ENCODE measurements at regions not wholly inside any gene's neighbourhood (a gene's known extent, or its start where the extent isn't known, plus 50 kb on each side); places are given as distances from the start of the nearest gene placed in this dataset.
"Not testable (repeated sequence)": the region's sequence is repeated elsewhere in the genome, so short reads cannot be mapped to it uniquely, and the experiment has no call there.

DNA sequence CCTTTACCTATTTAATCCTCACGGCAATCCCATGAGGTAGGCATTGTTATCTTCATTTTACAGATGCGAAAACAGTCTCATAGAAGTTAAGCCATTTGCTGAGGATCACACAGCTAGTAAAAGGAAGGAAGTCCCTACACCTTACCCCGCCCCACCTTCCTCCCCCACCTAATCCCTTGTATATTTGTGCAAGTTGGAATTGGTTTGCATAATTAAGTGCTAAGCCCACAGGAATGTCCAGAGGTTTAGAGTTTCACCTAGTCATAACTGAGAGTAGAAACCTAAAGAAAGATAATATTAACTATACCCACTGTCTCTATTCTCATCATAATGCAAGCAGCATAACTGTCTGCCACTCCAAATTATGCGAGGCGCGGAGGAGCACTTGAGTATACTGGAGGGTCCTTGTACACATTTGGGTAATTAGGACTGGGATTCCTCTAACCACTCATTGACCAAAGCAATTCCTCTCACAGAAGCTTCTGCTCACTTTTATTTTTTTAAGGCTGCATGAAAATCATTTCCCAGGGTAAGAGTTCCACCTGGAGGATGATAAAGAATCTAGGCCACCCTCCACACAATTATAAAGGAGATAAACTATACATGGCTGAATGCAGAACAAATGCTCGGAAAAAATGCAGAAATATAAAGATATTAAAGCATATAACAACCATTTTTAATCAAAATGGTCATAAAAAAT lies 199.9 kb downstream of the FAM181B start:
- no peak for DNase-seq

DNA sequence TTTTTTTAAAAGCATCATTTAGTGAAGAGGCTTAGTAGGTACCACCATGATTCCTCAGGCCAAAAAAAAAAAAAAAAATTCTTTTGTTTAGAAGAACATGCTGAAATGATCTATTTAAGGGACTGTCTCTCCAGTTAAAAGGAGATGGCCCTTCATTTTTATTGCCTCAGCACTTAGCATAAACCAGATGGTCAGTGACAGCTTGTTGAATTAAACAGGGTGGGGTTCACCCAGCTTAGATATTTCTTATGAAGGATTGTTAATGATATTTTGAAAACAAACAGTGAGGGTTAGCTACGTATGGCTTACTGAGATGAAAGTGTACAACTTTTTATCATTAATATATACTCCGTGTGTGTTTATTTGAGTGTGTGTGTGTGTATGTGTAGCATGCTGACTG lies 203.7 kb downstream of the FAM181B start:
- no peak for DNase-seq

DNA sequence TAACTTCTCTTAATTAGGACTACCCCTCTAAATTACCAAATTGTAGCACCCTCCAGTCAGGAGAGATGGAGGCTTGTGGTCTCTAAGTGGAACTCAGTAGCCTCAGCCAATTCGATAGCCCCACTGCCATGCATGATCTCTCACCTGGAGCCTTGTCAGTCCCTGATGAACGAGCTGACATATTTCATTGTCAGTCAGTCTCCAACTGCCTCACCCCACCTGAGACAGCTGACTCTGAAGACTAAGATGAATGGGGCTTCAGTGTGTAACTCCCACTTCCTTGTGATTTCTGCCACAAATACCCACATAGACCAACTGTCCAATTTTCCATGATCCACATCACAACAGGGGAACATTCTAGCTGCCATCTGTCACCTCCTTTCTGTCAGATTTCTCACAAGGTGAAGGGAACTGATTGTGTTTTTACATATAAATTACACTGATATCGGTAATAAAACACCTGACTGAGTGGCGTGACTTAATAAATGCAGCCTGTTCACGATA lies 206.5 kb downstream of the FAM181B start:
- DNase-seq, result no peak

DNA sequence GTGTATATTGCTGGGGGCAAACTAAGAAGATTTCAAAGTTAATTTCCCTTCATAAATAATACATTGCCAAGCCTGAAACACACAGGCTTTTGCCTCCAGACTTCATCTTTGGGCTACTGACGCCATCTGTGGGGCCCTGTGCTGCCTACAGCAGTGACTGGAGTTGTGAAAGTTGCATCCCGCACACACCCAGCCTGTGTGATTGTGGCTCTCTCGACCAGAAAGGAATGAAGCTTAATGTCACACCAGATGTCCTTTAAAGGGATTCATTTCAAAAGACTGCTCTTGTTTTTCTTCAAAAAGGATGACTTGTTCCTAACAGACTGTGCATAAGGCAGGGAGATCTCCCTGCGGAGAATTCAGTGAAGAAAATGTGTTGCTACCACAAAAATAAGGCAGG lies 210.5 kb downstream of the FAM181B start:
- DNase-seq, result no peak

- no peak for DNase-seq
Observed at GRCh38 chr11:82521427-82521826, 212.2 kb downstream of the FAM181B start.

DNA sequence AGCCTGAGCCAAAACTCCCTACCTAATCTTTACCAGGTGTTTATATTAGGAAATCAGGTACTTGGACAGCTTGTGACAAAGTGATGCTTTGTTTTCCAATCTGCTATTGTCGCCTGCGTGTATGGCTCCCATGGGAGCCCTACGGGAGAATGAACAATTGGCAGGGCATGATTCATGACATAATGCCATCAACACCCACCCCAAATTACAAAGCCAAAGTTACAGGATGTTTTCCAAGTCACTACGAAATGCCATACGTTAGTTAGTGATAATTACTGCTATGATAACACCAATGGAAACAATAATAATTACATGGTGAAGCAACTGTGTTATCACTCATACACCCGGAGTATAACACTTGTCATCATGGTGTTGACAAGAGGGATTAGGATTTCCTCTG lies 226.4 kb downstream of the FAM181B start:
- DNase-seq, result no peak

- DNase-seq, result no peak
Observed at GRCh38 chr11:82505379-82505778, 228.3 kb downstream of the FAM181B start.

DNA sequence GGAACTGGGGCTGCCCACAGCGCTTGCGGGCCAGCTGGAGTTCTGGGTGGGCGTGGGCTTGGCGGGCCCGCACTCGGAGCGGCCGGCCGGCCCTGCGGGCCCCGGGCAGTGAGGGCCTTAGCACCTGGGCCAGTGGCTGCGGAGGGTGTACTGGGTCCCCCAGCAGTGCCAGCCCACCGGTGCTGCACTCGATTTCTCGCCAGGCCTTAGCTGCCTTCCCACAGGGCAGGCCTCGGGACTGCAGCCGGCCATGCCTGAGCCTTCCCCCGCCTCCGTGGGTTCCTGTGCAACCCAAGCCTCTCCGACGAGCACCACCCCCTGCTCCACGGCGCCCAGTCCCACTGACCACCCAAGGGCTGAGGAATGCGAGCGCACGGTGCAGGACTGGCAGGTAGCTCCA lies 232.5 kb downstream of the FAM181B start:
- not testable (repeated sequence) for DNase-seq

DNA sequence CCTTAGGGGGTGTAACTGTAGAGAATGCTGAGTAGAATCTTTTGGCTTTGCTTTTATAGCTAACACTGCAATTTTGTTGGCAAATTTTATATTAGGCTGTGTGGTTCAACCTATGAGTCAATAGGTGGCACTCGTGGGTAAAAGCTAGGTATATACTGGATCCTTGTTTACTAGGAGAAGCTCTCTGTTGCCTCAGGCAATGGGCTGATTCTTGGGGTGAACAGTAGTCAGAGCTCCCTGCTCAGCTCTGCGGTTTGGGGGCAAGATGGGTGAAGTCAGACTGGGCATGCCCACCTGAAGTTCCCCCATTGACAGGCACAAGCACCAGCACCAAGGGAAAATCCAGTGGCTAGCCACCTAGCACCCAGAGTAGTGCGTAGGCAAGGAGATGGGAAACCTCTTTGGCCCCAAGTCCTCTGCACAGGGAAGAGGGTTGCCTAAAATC lies 238.7 kb downstream of the FAM181B start:
- DNase-seq, result no peak

DNA sequence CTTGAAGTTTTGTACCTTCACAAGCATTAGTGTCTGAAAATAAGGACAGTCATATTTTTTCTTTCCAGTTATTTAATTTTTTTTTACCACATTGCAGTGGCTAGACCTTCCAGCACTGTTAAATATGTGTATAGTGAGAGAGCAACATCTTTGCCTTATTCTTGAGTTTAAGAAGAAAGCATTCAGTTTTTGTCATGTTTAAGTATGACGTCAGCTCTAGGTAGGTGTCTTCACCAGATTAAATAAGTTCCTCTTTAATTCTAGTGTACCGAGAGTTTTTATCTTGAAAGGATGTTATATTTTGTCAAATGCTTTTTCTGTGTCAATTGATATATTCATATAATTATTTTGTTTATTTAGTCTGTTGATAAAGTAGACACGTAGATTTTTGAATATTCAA lies 258.8 kb downstream of the FAM181B start:
- no peak for DNase-seq

- no peak for DNase-seq
Observed at GRCh38 chr11:82465481-82465880, 268.2 kb downstream of the FAM181B start.

DNA sequence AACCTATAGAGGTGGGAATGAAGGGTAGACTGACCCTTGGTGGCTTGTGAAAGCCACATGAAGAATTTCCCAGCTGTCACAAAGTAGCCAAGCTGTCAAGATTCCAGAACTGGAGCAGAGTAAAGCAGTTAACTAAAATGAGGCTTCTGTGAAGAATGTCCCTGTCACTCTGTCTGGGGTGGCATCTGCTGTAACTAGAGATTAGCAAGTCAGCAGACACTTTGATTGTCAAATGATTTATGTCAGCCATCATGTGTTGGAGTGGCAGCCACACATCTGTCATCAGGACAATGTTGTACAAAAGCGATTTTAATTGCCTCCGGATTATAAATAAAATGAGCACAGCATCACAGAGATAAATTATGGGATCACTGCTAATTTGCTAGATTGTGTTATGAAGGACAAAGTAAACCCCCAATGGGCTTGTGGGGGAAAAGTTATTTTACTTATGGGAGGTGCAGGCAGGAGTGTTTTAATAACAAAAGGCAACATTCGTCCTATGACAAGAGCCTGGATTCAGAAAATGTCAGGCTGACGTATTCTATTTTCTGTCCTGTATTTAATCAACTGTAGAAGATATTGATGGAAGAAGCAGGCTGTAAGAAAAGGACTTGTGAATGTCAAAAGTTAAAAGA lies 270.9 kb downstream of the FAM181B start:
- no peak for DNase-seq

DNA sequence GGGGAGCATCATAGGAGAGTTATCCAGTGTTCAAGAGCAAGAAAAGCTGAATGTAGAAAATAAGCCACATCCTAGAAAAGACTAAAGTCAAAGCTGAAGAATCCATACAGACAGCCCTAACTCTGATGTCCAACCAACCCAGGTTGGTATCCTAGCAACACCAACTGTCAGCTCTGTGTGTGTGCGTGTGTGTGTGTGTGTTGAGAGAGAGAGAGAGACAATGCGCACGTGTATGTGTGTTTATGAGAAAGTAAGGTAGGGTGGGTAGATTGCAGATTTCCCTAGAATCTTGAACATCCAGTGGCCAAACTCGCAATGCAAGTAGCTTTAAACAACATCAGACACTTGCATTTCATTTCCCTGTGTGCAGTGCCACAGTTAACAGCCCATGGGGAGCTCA lies 274.9 kb downstream of the FAM181B start:
- no peak for DNase-seq

DNA sequence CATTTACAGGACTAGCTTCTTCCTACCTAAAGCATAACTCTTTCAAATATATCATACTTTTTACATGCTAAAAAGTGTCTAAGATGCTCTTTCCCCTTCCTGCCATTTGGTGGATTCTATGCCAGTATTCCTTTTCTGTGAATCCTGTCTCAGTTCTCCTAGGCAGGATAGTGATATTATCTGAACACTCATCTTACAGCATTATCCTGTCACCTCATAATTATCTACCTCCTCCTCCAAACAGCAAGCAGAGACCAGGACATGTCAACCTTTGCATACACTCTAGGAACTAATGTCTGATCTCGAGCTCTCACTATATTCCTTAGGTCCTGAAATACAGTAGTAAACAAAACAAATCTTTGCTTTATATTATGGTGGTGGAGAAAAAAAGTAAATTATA lies 275.5 kb downstream of the FAM181B start:
- no peak for DNase-seq

DNA sequence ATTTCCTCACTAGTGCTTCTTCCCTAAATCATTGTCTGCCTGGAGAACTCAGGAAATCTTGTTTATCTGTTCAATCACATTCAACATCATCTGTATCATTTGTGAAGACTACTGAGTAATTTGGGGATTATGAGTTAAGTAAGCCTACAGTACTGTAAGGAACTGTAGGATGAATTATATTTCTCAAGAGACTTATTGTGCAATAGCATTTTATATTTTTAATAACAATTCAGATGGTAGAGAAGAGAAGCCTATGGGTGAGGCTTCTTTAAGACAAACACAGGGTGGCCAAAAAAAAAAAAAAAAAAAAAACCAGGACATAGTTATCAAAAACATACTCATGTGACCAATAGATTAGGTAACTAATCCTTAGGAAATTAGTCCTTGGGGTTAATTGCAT lies 282.7 kb downstream of the FAM181B start:
- DNase-seq, result no peak

DNA sequence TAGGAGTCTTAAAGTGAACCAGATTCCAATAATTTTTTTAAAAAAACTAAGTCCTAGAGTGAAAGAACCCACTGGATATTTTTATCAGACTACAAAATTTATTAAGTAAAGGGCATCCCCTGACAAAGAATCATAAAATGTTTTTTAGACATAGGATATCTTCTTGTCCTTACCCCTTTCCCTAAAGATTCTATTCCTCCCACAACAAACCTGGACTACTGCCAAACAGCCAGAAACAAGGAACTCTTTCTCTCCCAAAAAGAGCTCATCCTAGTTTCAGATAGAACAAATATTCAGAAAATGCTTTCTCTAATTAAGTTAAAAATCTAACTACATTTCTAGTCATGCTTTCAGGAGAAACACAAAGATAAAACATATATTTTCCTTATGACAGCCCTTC lies 327.1 kb downstream of the FAM181B start:
- DNase-seq, result no peak

GRCh38 chr11:82405421-82405820 lies 328.2 kb downstream of the FAM181B start:
- no peak for DNase-seq

DNA sequence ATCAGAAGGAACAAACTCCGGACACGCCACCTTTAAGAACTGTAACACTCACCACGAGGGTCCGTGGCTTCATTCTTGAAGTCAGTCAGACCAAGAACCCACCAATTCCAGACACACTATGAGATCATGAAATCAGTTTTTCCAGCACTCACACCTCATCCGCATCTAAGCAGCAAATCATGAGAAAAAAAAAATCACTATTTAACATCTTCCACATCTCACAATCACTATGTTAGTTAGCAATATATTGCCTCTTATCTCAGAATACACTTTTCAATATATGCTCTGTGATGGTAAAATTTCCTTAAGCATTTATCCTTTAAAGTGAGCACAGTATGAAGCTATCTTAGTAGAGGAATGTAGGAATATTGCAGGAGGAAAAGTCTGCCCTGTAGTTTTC lies 328.7 kb downstream of the FAM181B start:
- DNase-seq, result no peak

- no peak for DNase-seq
Observed at GRCh38 chr11:82403640-82404305, 329.9 kb downstream of the FAM181B start.

DNA sequence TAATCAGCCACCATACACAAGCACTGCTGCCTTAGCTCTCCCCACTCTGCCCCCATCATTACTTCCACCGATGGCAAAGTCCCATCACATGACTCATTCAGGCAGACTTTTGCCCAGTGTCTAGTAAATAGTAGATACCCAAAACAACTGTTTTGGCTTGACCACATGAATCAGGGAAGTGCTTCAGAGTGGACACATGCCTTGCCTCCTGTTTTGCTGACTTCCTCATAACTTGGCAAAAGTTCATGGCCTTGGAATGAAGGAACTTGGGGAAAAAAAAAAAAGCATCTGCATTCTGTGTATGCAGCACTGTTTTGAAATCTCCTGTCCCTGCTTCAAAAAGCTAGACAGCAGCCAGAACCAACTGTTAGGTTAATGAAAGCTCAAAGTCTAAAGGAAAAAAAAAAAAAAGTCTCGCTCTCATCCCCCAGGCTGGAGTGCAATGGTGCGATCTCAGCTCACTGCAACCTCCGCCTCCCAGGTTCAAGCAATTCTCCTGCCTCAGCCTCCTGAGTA lies 335.3 kb downstream of the FAM181B start:
- DNase-seq, result no peak

- not testable (repeated sequence) for DNase-seq
Observed at GRCh38 chr11:82396639-82397038, 337.0 kb downstream of the FAM181B start.

DNA sequence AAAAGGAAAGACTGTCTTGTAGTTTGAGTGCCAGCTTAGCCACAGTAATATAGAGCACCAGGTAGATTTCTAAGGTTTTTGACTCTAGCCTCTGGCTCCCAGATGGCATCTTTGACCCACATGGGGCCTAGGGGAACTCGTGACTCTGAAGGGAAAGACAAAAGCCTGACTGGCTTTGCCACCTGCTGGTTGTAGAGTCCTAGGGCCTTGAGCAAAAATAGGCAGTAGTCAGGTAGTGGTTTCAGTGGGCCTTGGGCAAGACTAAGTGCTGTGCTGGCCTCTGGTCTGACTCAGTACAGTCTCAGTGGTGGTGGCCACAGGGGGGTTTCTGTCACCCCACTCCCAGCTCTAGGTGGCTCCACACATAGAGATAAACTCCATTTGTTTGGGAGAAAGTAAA lies 349.4 kb downstream of the FAM181B start:
- DNase-seq, result no peak

GRCh38 chr11:82373781-82374542 lies 359.7 kb downstream of the FAM181B start:
- DNase-seq, result no peak
